GM13977 (cell line): ENCODE measurements at regions not wholly inside any gene's neighbourhood (a gene's known extent, or its start where the extent isn't known, plus 50 kb on each side); places are given as distances from the start of the nearest gene placed in this dataset.

Experiments
- DNase-seq: peaks from one replicate; pipeline ENCODE4 v3.0.0; 2012; ENCODE audit warnings: low spot score
- CTCF ChIP-seq: IDR thresholded peaks from 2 replicates; pipeline ENCODE4 v1.5.1; 2012; ENCODE audit warnings: mild to moderate bottlenecking, control low read depth; ENCODE audit not compliant: insufficient read depth; ENCODE audit errors: extremely low read depth, missing control alignments
- in situ Hi-C: fragments of 300-500 bp; cut with MboI; formaldehyde crosslinking; loops from one replicate; pipeline ENCODE4 v1.12.0; 2022; ENCODE audit warnings: low sequenced_read_pairs, low pct_unique_long_range_greater_than_20kb, mixed read lengths, inconsistent platforms; ENCODE audit not compliant: unreplicated experiment

GRCh38 chr4:160492181-160492580 lies 1389.3 kb downstream of the RAPGEF2 start:
- TF ChIP-seq CTCF, result no peak
- no peak for DNase-seq
- in situ Hi-C loops, result no loop called here

GRCh38 chr4:160493206-160493605 lies 1390.3 kb downstream of the RAPGEF2 start:
- in situ Hi-C loops, result no loop called here
- DNase-seq, result no peak

GRCh38 chr4:160495356-160495755 lies 1392.5 kb downstream of the RAPGEF2 start:
- DNase-seq, result no peak
- TF ChIP-seq CTCF, result no peak
- in situ Hi-C loops, result no loop called here

More at GRCh38 chr4:160493206-160493605, 1390.3 kb downstream of the RAPGEF2 start:
- no peak for TF ChIP-seq CTCF

GRCh38 chr4:160498211-160498610 lies 1395.3 kb downstream of the RAPGEF2 start:
- no peak for TF ChIP-seq CTCF
- DNase-seq, result no peak
- in situ Hi-C loops, result no loop called here

- in situ Hi-C loops, result no loop called here
Measured at GRCh38 chr4:160505724-160506123, 1402.8 kb downstream of the RAPGEF2 start.

GRCh38 chr4:160510928-160511327 lies 1408.0 kb downstream of the RAPGEF2 start:
- DNase-seq, result no peak
- no peak for TF ChIP-seq CTCF
- in situ Hi-C loops, result no loop called here

More at GRCh38 chr4:160505724-160506123, 1402.8 kb downstream of the RAPGEF2 start:
- TF ChIP-seq CTCF, result no peak
- no peak for DNase-seq

- DNase-seq, result no peak
- in situ Hi-C loops, result no loop called here
- TF ChIP-seq CTCF, result no peak
Measured at GRCh38 chr4:160514126-160514525, 1411.2 kb downstream of the RAPGEF2 start.
